Glutamatergic neuron (in vitro differentiated cells): ENCODE measurements at regions not wholly inside any gene's neighbourhood (a gene's known extent, or its start where the extent isn't known, plus 50 kb on each side); places are given as distances from the start of the nearest gene placed in this dataset.

Experiments
- DNase-seq: peaks from one replicate; pipeline ENCODE4 v3.0.0; 2022
- H3K27ac Mint-ChIP-seq: one replicate; pipeline ENCODE4 v1.8.0; 2020; ENCODE audit warnings: mild to moderate bottlenecking, mixed read lengths, inconsistent platforms; ENCODE audit not compliant: unreplicated experiment
- H3K27me3 Mint-ChIP-seq: one replicate; pipeline ENCODE4 v1.8.0; 2020; ENCODE audit warnings: mild to moderate bottlenecking, moderate library complexity, mixed read lengths, inconsistent platforms; ENCODE audit not compliant: unreplicated experiment
- H3K36me3 Mint-ChIP-seq: one replicate; pipeline ENCODE4 v1.8.0; 2020; ENCODE audit warnings: mild to moderate bottlenecking, mixed read lengths, inconsistent platforms; ENCODE audit not compliant: unreplicated experiment
- H3K4me1 Mint-ChIP-seq: one replicate; pipeline ENCODE4 v1.8.0; 2020; ENCODE audit warnings: mild to moderate bottlenecking, low read depth, mixed read lengths, inconsistent platforms; ENCODE audit not compliant: unreplicated experiment
- H3K4me3 Mint-ChIP-seq: one replicate; pipeline ENCODE4 v1.8.0; 2020; ENCODE audit warnings: mild to moderate bottlenecking, mixed read lengths, inconsistent platforms; ENCODE audit not compliant: unreplicated experiment
- H3K9me3 Mint-ChIP-seq: one replicate; pipeline ENCODE4 v1.8.0; 2020; ENCODE audit warnings: mild to moderate bottlenecking, moderate library complexity, mixed read lengths, inconsistent platforms; ENCODE audit not compliant: unreplicated experiment
- TF ChIP-seq, protein P1 (sequence below): fragments of 200-600 bp; sonication (generic); IDR thresholded peaks from one replicate; pipeline ENCODE4 v1.5.0; 2021; ENCODE audit not compliant: partially characterized antibody, unreplicated experiment

DNA sequence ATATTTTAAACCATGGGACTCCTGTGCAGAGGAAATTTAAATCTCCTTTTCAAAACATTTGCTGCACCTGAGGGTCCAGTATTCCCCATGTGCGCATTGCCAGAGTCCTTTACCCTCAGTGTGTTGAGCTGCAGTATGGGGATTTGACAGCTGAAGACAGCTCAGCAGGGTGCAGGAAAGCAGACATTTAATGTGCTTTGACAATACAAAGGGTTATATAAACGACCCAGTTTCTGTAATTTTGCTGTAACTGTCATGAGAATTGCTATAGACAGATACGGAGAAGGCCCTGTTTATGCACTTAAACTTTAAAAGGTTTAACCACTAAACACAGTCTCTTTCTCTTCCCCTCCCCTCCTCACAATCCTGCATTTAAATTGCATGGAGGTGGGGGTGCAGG, 393.4 kb downstream of the MID1IP1 start:
- Mint-ChIP-seq H3K4me1 (peaks cover 13% of the 10 kb centered on the region), H3K9me3 (peaks cover 4% of the 10 kb centered on the region), H3K36me3 (no peaks in the 10 kb centered on the region), H3K4me3 (peak overlapping the region; percentile 61), H3K27me3 (no peaks in the 10 kb centered on the region), H3K27ac (no peak overlapping the region)
- no peak for DNase-seq
- TF ChIP-seq, protein P1, sequence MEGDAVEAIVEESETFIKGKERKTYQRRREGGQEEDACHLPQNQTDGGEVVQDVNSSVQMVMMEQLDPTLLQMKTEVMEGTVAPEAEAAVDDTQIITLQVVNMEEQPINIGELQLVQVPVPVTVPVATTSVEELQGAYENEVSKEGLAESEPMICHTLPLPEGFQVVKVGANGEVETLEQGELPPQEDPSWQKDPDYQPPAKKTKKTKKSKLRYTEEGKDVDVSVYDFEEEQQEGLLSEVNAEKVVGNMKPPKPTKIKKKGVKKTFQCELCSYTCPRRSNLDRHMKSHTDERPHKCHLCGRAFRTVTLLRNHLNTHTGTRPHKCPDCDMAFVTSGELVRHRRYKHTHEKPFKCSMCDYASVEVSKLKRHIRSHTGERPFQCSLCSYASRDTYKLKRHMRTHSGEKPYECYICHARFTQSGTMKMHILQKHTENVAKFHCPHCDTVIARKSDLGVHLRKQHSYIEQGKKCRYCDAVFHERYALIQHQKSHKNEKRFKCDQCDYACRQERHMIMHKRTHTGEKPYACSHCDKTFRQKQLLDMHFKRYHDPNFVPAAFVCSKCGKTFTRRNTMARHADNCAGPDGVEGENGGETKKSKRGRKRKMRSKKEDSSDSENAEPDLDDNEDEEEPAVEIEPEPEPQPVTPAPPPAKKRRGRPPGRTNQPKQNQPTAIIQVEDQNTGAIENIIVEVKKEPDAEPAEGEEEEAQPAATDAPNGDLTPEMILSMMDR = no peak

DNA sequence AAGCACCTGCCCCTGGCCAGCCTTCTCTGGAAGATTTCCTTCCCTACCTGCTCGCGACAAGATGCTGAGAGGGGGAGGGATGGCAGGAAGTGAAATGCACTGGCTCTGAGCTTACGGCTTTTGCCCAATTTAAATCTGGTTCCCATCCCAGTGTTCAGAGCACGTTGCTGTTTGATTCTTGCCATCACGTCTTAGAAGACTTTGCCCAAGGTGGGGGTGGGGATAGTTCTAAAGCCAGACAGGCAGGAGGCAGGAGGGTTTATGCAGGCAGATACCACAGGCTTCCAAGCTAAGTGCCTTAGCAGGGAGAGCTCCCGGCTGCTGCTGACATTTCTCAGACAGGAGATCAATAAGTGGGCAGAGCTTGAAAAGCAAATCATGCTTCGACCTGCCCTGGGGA, 393.9 kb downstream of the MID1IP1 start:
- peak overlapping the region; percentile 61 for H3K4me3 Mint-ChIP-seq
- peak overlapping the region; percentile 33 for H3K27ac Mint-ChIP-seq
- no peaks in the 10 kb centered on the region for H3K27me3 Mint-ChIP-seq
- peak; percentile 47 for DNase-seq
- H3K4me1 Mint-ChIP-seq = peaks cover 13% of the 10 kb centered on the region
- no peaks in the 10 kb centered on the region for H3K36me3 Mint-ChIP-seq
- H3K9me3 Mint-ChIP-seq = peaks cover 4% of the 10 kb centered on the region
- TF ChIP-seq, protein P1 = no peak

DNA sequence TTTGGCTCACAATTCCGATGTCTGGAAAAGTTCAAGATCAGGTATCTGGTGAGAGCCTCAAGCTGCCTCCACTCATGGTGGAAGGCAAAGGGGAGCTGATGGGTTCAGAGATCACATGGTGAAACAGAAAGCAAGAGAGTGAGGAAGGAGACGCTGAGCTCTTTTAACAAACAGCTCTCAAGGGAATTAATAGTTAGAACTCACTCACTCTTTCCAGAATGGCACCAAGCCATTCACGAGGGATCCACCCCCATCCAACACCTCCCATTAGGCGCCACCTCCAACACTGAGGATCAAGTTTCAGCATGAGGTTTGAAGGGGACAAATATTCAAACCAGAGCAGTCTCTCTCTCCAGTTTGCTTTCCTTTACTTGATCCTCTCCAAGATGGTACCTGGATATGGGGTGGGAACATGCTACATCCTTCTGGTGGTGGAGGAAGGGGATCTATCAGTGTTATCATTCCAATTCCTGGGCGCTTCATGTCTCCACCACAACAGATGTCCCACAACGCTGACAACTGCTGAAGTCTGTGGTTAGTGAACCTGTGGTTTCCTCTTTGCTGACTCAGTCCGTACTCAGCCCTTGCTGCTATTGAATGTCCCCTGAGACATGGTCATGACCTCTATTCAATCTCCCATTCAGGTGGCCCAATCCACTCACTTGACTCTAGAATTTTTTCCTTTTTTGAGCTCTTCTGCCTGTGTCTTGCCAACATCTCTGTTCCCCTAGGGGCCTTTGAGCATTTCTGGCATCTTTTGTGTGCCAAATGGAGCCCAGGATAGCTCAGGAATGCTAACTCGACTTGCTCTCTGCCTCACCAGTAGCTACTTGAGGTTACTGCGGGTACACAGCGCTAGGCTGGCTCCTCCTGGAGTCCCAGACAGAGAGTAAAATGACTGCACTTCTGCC, 395.2 kb downstream of the MID1IP1 start:
- H3K4me3 Mint-ChIP-seq = peak overlapping the region; percentile 25
- H3K36me3 Mint-ChIP-seq = no peaks in the 10 kb centered on the region
- DNase-seq = no peak
- TF ChIP-seq, protein P1 = no peak
- H3K27ac Mint-ChIP-seq = peak overlapping the region; percentile 38
- peaks cover 4% of the 10 kb centered on the region for H3K9me3 Mint-ChIP-seq
- no peaks in the 10 kb centered on the region for H3K27me3 Mint-ChIP-seq
- H3K4me1 Mint-ChIP-seq = peaks cover 13% of the 10 kb centered on the region

DNA sequence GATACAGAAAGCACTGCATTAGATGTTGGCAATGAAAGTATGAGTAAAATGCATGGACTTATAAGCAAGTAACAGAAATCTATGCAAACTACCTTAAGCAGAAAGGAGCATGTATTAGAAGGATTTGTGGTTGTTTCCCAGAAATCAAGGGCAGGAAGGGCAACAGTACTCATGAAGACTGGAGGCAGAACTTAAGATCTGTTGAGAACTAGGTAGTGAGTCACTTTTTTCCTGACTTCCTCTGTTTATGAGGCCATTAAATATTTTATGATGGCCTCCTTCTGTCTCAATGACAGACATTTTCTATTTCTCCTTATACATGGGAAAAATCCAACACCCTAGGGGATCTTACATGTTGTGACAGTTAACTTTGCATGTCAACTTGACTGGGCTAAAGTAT, 398.2 kb downstream of the MID1IP1 start:
- Mint-ChIP-seq H3K36me3 (no peaks in the 10 kb centered on the region), H3K27me3 (no peaks in the 10 kb centered on the region), H3K27ac (no peak overlapping the region), H3K4me1 (peaks cover 9% of the 10 kb centered on the region), H3K9me3 (peaks cover 4% of the 10 kb centered on the region), H3K4me3 (no peak overlapping the region)
- DNase-seq = no peak
- TF ChIP-seq, protein P1 = no peak

DNA sequence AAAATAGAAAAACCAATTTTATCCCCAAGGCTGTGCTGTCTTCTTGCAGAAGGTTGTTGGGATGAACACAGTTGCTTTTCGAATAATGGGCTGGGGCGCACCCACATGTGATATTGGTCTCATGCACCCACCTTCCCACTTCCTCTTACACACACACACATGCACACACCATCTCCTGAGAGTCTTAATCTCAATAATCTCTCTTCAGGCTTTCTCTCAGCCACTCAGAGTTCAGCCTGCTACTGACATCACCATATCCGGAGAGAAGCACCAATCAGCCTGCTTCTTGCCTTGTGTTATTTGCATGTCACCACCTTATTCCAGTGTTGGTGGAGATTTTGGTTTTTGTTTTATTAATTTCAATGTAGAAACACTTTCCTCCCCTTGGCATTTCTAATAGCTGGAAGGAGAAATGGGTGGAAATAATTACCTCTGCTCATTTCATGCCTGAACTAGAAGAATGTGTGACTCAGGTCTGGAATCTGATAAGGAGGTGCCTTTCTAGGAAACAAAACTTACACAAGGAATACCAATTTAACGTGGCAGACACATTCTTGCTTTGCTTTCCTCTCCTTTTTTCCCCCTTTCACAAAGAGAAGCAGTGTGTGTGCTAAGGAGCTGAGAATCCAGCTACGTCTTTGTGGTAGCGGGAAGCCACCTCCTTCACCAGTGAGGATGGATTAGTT, 400.2 kb downstream of the MID1IP1 start:
- H3K4me1 Mint-ChIP-seq = peaks cover 3% of the 10 kb centered on the region
- H3K4me3 Mint-ChIP-seq = no peak overlapping the region
- H3K27me3 Mint-ChIP-seq = no peaks in the 10 kb centered on the region
- H3K27ac Mint-ChIP-seq = no peak overlapping the region
- TF ChIP-seq, protein P1 = no peak
- no peaks in the 10 kb centered on the region for H3K36me3 Mint-ChIP-seq
- H3K9me3 Mint-ChIP-seq = peaks cover 3% of the 10 kb centered on the region
- DNase-seq = no peak
